Thyroid gland (tissue), 4 donors: ENCODE measurements at regions not wholly inside any gene's neighbourhood (a gene's known extent, or its start where the extent isn't known, plus 50 kb on each side); places are given as distances from the start of the nearest gene placed in this dataset.

Source experiments
- POLR2A ChIP-seq, 2 donors: fragments of 450-650 bp; IDR thresholded peaks; one replicate each; pipeline ENCODE4 v1.6.1; 2017; ENCODE audit warnings: antibody characterized with exemption in 2 of 2, mild to moderate bottlenecking in 2 of 2, moderate library complexity in 1 of 2
- TF ChIP-seq, protein P1 (sequence below), 6 experiments: fragments of 200-600 bp in 3 of 6; fragments of 450-650 bp in 3 of 6; sonication (generic) in 3 of 6; IDR thresholded peaks; one replicate each; pipeline ENCODE4 v1.5.1; 2016 to 2019; ENCODE audit warnings: antibody characterized with exemption in 6 of 6, mild to moderate bottlenecking in 2 of 6, inconsistent platforms in 1 of 6, moderate library complexity in 1 of 6

DNA sequence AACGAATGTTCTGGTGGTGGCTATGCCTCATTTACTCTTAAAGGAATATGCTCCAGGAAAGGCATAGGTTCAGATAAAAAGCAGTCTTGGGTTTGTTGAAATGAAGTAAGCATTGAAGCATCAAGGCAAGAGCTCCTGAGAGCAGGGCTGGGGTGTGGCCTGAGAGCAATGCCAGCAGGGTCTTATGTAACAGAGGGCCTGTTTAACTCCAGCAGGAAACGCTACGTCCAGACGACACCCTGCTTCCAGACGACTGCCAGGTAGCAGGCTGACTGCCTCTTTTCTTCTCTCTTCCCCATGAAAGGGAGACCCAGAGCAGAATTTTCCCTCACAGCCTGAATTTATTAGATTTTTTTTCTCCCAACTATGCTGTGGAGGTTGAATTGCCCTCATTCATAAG is 127.2 kb upstream of the SLC5A12 start:
- TF ChIP-seq, protein P1, sequence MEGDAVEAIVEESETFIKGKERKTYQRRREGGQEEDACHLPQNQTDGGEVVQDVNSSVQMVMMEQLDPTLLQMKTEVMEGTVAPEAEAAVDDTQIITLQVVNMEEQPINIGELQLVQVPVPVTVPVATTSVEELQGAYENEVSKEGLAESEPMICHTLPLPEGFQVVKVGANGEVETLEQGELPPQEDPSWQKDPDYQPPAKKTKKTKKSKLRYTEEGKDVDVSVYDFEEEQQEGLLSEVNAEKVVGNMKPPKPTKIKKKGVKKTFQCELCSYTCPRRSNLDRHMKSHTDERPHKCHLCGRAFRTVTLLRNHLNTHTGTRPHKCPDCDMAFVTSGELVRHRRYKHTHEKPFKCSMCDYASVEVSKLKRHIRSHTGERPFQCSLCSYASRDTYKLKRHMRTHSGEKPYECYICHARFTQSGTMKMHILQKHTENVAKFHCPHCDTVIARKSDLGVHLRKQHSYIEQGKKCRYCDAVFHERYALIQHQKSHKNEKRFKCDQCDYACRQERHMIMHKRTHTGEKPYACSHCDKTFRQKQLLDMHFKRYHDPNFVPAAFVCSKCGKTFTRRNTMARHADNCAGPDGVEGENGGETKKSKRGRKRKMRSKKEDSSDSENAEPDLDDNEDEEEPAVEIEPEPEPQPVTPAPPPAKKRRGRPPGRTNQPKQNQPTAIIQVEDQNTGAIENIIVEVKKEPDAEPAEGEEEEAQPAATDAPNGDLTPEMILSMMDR (IDR thresholded peaks at IDR 0.05): no peak
- TF ChIP-seq POLR2A (IDR thresholded peaks at IDR 0.05): no peak
